Caco-2 (cell line): ENCODE measurements at regions not wholly inside any gene's neighbourhood (a gene's known extent, or its start where the extent isn't known, plus 50 kb on each side); places are given as distances from the start of the nearest gene placed in this dataset.

ENCODE experiments used
- BruUV-seq: library from RNA; stranded (reverse); fragments of 400-500 nt; replicated peaks from 2 replicates; lab custom pipeline; 2021; lab: Mats Ljungman, UMichigan
- CTCF ChIA-PET: fragments of 300-600 bp; sonication (Branson Sonifier 250); formaldehyde crosslinking; loops from one replicate; lab custom pipeline; 2022; ENCODE audit warnings: antibody characterized with exemption; lab: Charles Lee
- POLR2A ChIA-PET: fragments of 300-600 bp; sonication (Branson Sonifier 250); formaldehyde crosslinking; loops from one replicate; lab custom pipeline; 2022; ENCODE audit warnings: antibody characterized with exemption; lab: Charles Lee
- DNase-seq, 2 experiments: peaks; one replicate each; pipeline versions ENCODE4 v3.0.0 to v3.0.0-alpha.2; 2020 to 2022
- H3K27me3 ChIP-seq: replicated peaks from 2 replicates; pipeline ENCODE4 v1.6.0; 2011; ENCODE audit warnings: low read length; ENCODE audit not compliant: control insufficient read depth, insufficient read depth
- H3K36me3 ChIP-seq: 2 replicates; pipeline ENCODE4 v1.5.1; 2011; ENCODE audit warnings: low read length; ENCODE audit not compliant: control insufficient read depth, insufficient read depth
- H3K4me1 ChIP-seq: fragments of 250-450 bp; sonication (Bioruptor Pico); 2 replicates; pipeline ENCODE4 v1.5.1; 2020; ENCODE audit warnings: mild to moderate bottlenecking
- H3K4me3 ChIP-seq: 2 replicates; pipeline ENCODE4 v1.5.1; 2011; ENCODE audit warnings: low read depth, mild to moderate bottlenecking, control low read depth, low read length
- H3K9me3 ChIP-seq: fragments of 250-450 bp; sonication (Bioruptor Pico); 2 replicates; pipeline ENCODE4 v1.5.1; 2020; ENCODE audit warnings: mild to moderate bottlenecking, moderate library complexity
- H3K27ac Mint-ChIP-seq: one replicate; pipeline ENCODE4 v1.8.0; 2022; ENCODE audit warnings: mixed read lengths; ENCODE audit not compliant: unreplicated experiment
- H3K27me3 Mint-ChIP-seq: one replicate; pipeline ENCODE4 v1.8.0; 2022; ENCODE audit warnings: mixed read lengths; ENCODE audit not compliant: insufficient read depth, unreplicated experiment
- H3K36me3 Mint-ChIP-seq: one replicate; pipeline ENCODE4 v1.8.0; 2022; ENCODE audit warnings: mild to moderate bottlenecking, mixed read lengths; ENCODE audit not compliant: insufficient read depth, unreplicated experiment
- H3K4me1 Mint-ChIP-seq: one replicate; pipeline ENCODE4 v1.8.0; 2022; ENCODE audit warnings: low read depth, mixed read lengths; ENCODE audit not compliant: unreplicated experiment
- H3K4me3 Mint-ChIP-seq: one replicate; pipeline ENCODE4 v1.8.0; 2022; ENCODE audit warnings: mild to moderate bottlenecking, moderate library complexity, mixed read lengths; ENCODE audit not compliant: unreplicated experiment
- H3K9me3 Mint-ChIP-seq: one replicate; pipeline ENCODE4 v1.8.0; 2022; ENCODE audit warnings: mixed read lengths; ENCODE audit not compliant: unreplicated experiment
- intact Hi-C: fragments of 100-400 bp; cut with micrococcal nuclease; formaldehyde crosslinking; loops from one replicate; pipeline ENCODE4 v1.10.0; 2022; ENCODE audit not compliant: unreplicated experiment
- TF ChIP-seq, protein P1 (sequence below), 2 experiments: fragments of 200-600 bp in 1 of 2; IDR thresholded peaks; 1 replicate in 1 of 2; 2 replicates in 1 of 2; pipeline versions ENCODE4 v1.5.1 to v1.8.0; 2011 to 2022; ENCODE audit warnings: antibody characterized with exemption in 1 of 2, control low read depth in 1 of 2, inconsistent platforms in 1 of 2, low read depth in 1 of 2, low read length in 1 of 2, mild to moderate bottlenecking in 1 of 2, moderate library complexity in 1 of 2; ENCODE audit not compliant: insufficient read depth in 1 of 2, severe bottlenecking in 1 of 2, unreplicated experiment in 1 of 2

DNA sequence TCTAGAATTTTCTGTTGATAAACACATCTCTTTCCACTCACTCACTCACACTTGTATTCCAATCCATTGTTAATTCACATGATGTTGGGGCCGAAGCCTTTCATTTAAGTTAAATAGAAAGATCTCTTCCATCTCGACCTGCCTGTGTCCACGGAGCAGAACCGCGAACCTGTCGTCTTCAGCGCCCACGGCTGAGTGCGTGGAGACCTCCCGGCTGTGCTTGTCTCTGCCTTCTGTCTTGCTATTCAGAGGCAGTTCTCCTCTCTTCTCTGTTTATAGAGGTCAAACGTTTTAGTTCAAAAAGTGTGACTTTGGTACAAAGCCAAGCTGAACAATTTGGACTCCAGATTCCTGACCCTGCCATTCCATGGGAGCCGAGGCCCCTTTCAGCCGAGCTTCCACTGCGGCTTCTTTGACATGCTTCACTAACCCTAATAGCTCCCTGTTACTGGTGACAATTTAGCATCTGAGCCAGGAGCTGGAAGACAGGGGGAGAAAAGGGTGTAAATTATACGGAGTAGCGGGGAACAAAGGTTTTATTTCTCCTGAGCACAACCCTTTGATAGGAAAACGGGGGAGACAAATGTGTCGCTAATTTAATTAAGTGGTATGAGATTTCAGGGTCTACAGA lies 314.4 kb upstream of the IRX4 start:
- CTCF ChIA-PET, result no interaction called here
- no peak overlapping the region for H3K4me3 ChIP-seq
- Mint-ChIP-seq H3K27me3 (peaks cover 7% of the 10 kb centered on the region), H3K9me3 (peaks cover 13% of the 10 kb centered on the region), H3K4me1 (no peaks in the 10 kb centered on the region), H3K27ac (no peak overlapping the region), H3K36me3 (no peaks in the 10 kb centered on the region), H3K4me3 (no peak overlapping the region)
- DNase-seq, result no peak
- no peaks in the 10 kb centered on the region for H3K27me3 ChIP-seq
- no TSS peak for BruUV-seq
- peaks cover 6% of the 10 kb centered on the region; the same call in 1 of the 2 replicates for H3K9me3 ChIP-seq
- TF ChIP-seq, protein P1, sequence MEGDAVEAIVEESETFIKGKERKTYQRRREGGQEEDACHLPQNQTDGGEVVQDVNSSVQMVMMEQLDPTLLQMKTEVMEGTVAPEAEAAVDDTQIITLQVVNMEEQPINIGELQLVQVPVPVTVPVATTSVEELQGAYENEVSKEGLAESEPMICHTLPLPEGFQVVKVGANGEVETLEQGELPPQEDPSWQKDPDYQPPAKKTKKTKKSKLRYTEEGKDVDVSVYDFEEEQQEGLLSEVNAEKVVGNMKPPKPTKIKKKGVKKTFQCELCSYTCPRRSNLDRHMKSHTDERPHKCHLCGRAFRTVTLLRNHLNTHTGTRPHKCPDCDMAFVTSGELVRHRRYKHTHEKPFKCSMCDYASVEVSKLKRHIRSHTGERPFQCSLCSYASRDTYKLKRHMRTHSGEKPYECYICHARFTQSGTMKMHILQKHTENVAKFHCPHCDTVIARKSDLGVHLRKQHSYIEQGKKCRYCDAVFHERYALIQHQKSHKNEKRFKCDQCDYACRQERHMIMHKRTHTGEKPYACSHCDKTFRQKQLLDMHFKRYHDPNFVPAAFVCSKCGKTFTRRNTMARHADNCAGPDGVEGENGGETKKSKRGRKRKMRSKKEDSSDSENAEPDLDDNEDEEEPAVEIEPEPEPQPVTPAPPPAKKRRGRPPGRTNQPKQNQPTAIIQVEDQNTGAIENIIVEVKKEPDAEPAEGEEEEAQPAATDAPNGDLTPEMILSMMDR (IDR thresholded peaks at IDR 0.05; ENCODE audit: insufficient read depth in 1 of 2, low read depth in 1 of 2, low read length in 1 of 2, severe bottlenecking in 1 of 2, unreplicated experiment in 1 of 2), result no peak
- no peaks in the 10 kb centered on the region for H3K36me3 ChIP-seq
- no peaks in the 10 kb centered on the region for H3K4me1 ChIP-seq
- intact Hi-C loops, result no loop called here
- POLR2A ChIA-PET, result no interaction called here

DNA sequence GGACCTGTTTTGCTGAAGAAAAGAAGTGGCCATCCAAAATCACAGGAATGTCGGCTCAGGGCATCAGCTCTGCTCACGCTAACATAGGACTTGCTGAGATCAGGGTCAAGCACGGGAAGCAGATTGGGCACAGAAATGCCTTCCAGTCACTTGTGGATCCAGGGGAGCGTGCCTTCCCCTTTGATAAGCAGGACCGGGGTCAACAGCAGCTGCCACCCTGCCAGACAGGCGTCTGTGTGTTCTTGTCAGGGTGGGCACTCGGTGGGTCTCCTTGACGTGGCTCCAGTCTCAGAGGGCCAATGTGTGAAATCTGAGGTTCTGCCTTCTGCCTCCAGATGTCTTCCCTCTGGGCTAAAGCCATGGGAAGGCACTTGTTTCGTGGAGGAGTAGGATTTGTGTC lies 313.7 kb upstream of the IRX4 start:
- H3K9me3 Mint-ChIP-seq, result peaks cover 13% of the 10 kb centered on the region

DNA sequence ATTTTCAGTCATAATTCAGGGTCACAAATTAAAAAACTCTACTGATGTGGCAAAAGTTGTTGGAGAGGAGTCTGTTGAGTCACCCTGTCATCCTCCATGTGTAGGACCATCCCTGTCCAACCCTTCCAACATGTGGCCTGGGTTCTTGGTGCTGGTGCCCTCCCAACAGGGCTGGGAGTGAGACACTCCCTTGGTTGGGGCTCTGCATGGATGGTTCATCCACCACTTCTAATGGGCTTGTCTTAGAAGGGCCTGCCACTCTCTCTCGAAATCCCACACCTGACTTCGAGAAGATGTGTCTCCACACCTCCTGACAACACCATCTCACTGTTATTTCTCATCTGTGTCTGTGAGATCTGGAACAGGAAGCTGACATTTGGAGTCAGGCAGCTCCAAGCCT lies 312.2 kb upstream of the IRX4 start:
- intact Hi-C loops, result no loop called here
- Histone ChIP-seq H3K4me3 (no peak overlapping the region), H3K27me3 (no peaks in the 10 kb centered on the region), H3K36me3 (no peaks in the 10 kb centered on the region), H3K9me3 (peaks cover 6% of the 10 kb centered on the region; the same call in 1 of the 2 replicates), H3K4me1 (no peaks in the 10 kb centered on the region)
- ChIA-PET CTCF (no interaction called here), POLR2A (no interaction called here)
- no peak overlapping the region for H3K4me3 Mint-ChIP-seq
- no peaks in the 10 kb centered on the region for H3K4me1 Mint-ChIP-seq
- DNase-seq, result no peak
- no peak overlapping the region for H3K27ac Mint-ChIP-seq
- peaks cover 13% of the 10 kb centered on the region for H3K9me3 Mint-ChIP-seq
- no TSS peak for BruUV-seq
- peaks cover 7% of the 10 kb centered on the region for H3K27me3 Mint-ChIP-seq
- TF ChIP-seq, protein P1 (IDR thresholded peaks at IDR 0.05; ENCODE audit: insufficient read depth in 1 of 2, low read depth in 1 of 2, low read length in 1 of 2, severe bottlenecking in 1 of 2, unreplicated experiment in 1 of 2), result no peak
- H3K36me3 Mint-ChIP-seq, result no peaks in the 10 kb centered on the region

More for the DNA sequence above, 313.7 kb upstream of the IRX4 start:
- no peaks in the 10 kb centered on the region for H3K27me3 ChIP-seq
- Mint-ChIP-seq H3K27ac (no peak overlapping the region), H3K4me3 (no peak overlapping the region), H3K4me1 (no peaks in the 10 kb centered on the region), H3K27me3 (peaks cover 7% of the 10 kb centered on the region), H3K36me3 (no peaks in the 10 kb centered on the region)
- no peak overlapping the region for H3K4me3 ChIP-seq
- TF ChIP-seq, protein P1 (IDR thresholded peaks at IDR 0.05; ENCODE audit: insufficient read depth in 1 of 2, low read depth in 1 of 2, low read length in 1 of 2, severe bottlenecking in 1 of 2, unreplicated experiment in 1 of 2), result no peak
- intact Hi-C loops, result no loop called here
- peaks cover 6% of the 10 kb centered on the region; the same call in 1 of the 2 replicates for H3K9me3 ChIP-seq
- POLR2A ChIA-PET, result no interaction called here
- no TSS peak for BruUV-seq
- DNase-seq, result no peak
- no peaks in the 10 kb centered on the region for H3K36me3 ChIP-seq
- CTCF ChIA-PET, result no interaction called here
- H3K4me1 ChIP-seq, result no peaks in the 10 kb centered on the region
